IPS DF 6.9 (cell line): ENCODE measurements at regions not wholly inside any gene's neighbourhood (a gene's known extent, or its start where the extent isn't known, plus 50 kb on each side); places are given as distances from the start of the nearest gene placed in this dataset.
"Not testable (repeated sequence)": the region's sequence is repeated elsewhere in the genome, so short reads cannot be mapped to it uniquely, and the experiment has no call there.

ENCODE experiments used
- DNase-seq: peaks from one replicate; pipeline ENCODE4 v3.0.0-alpha.2; 2013; ENCODE audit warnings: low read depth, low spot score
- H3K27ac ChIP-seq: one replicate; pipeline ENCODE4 v1.5.1; 2013; ENCODE audit warnings: low read length, control low read depth
- H3K27me3 ChIP-seq: 2 replicates; pipeline ENCODE4 v1.6.1; 2013; ENCODE audit warnings: mild to moderate bottlenecking, low read length; ENCODE audit not compliant: control insufficient read depth, insufficient read depth
- H3K36me3 ChIP-seq: 2 replicates; pipeline ENCODE4 v1.6.1; 2013; ENCODE audit warnings: low read length; ENCODE audit not compliant: control insufficient read depth, insufficient read depth
- H3K4me1 ChIP-seq: 2 replicates; pipeline ENCODE4 v1.6.1; 2013; ENCODE audit warnings: low read length; ENCODE audit not compliant: control insufficient read depth, insufficient read depth
- H3K4me3 ChIP-seq: 2 replicates; pipeline ENCODE4 v1.5.1; 2013; ENCODE audit warnings: mild to moderate bottlenecking, low read length
- H3K9me3 ChIP-seq: 2 replicates; pipeline ENCODE4 v1.6.1; 2013; ENCODE audit warnings: low read length, inconsistent platforms; ENCODE audit not compliant: control insufficient read depth, insufficient read depth
- WGBS: extraction: QIAGEN DNeasy Blood & Tissue Kit; methylation state at CpG from one replicate; pipeline ENCODE4 v1.1.7; 2013; ENCODE audit warnings: mixed read lengths, missing lambda C conversion rate; ENCODE audit not compliant: insufficient read length, insufficient coverage; 5-methylcytosine and 5-hydroxymethylcytosine counted together

DNA sequence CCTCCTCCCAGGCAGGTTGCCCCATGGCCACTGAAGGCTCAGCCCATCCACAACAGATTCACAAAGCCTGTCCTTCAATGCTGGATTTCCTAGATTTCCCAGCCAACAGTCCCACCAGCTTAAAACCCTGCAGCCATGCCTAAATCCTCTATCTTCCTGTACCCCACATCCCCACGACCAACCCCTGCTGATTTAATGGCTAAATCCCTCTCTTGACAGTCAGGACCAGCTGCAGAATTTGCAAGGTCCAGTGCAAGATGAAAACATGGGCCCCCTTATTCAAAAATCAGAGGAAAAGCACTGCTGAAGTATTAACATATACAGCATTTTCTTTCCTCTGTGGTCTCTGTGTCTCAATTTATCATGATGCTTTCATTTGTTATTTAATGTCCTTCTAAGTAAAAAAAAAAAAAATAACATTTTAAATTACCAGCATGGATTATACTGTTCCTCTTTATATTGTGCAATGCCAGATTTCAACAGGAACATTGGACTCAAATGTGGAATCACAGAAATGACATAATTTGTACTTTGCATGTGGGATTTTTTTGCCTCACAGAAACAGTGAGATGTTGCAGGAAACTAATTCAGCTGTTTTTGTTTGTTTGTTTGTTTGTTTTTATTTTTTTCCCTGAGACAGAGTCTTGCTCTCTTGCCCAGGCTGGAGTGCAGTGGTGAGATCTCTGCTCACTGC lies 63.0 kb upstream of the DRD5 start:
- not testable (repeated sequence) for H3K4me1 ChIP-seq, H3K9me3 ChIP-seq, DNase-seq, H3K27ac ChIP-seq, H3K4me3 ChIP-seq, H3K27me3 ChIP-seq, H3K36me3 ChIP-seq
- no CpG with 5 or more reads among the region's 1 CpG for WGBS

DNA sequence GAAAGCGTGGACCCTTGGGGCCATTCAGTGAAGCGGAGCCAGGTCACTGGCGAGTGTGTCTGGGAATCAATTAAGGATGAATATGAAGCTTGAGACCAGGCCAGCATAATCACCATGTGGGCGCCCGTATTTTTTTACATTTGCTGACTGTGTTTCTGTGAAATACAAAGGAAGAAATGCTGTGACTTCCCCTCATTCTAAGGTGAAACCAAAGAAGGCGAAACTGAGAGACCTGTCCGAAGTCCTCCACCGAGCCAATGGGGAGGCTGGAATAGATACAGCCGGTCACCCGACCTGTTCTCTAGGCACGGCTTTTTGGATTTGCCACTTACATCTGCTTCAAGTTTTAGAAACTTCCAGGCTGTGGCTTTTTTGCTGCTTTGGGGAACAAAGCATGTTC lies 59.3 kb upstream of the DRD5 start:
- WGBS = no CpG with 5 or more reads among the region's 11 CpGs
- not testable (repeated sequence) for H3K4me3 ChIP-seq

More for the DNA sequence above, 59.3 kb upstream of the DRD5 start:
- H3K4me1 ChIP-seq, H3K36me3 ChIP-seq, H3K27ac ChIP-seq, H3K27me3 ChIP-seq, H3K9me3 ChIP-seq, DNase-seq: not testable (repeated sequence)
